GM23248 (cell line): ENCODE measurements at regions not wholly inside any gene's neighbourhood (a gene's known extent, or its start where the extent isn't known, plus 50 kb on each side); places are given as distances from the start of the nearest gene placed in this dataset.

ENCODE experiments used
- EZH2 ChIP-seq: fragments of 200-600 bp; sonication (generic); IDR thresholded peaks from 2 replicates; pipeline ENCODE4 v1.6.1; 2018; ENCODE audit warnings: antibody characterized with exemption, mild to moderate bottlenecking; ENCODE audit not compliant: insufficient read depth, poor library complexity, severe bottlenecking
- EZH2phosphoT487 ChIP-seq: fragments of 200-600 bp; sonication (generic); IDR thresholded peaks from 2 replicates; pipeline ENCODE4 v1.6.1; 2018; ENCODE audit warnings: antibody characterized with exemption, moderate library complexity, mild to moderate bottlenecking, low read depth; ENCODE audit not compliant: insufficient read depth

DNA sequence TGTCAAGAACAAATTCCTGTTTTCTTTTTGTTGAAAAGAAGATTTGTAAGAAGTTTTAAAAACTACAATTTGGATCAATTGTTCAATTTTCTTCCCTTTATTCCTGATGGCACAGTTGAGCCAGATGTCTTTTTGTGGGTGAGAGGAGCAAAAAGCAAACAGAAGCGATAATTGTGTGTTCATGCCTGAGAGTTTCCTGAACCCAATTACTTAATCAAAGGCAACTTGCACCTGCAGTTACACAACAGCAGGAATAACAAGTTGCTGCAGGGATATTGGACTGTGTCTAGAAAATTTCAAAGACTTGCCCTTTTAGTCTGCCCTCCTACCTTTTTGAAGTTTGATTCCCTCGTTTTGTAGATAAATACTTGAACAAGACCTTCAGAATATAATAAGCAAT, 383.6 kb downstream of the DSEL start:
- TF ChIP-seq EZH2 = no peak
- TF ChIP-seq EZH2phosphoT487 = no peak
